ENCODE measurements at regions not wholly inside any gene's neighbourhood (a gene's known extent, or its start where the extent isn't known, plus 50 kb on each side); places are given as distances from the start of the nearest gene placed in this dataset.

- no peak for TF ChIP-seq JUN (IDR thresholded peaks at IDR 0.05; ENCODE audit: borderline replicate concordance, insufficient read depth, insufficient read length, low read depth)
- TF ChIP-seq, protein P1, sequence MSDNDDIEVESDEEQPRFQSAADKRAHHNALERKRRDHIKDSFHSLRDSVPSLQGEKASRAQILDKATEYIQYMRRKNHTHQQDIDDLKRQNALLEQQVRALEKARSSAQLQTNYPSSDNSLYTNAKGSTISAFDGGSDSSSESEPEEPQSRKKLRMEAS (IDR thresholded peaks at IDR 0.05; ENCODE audit: insufficient read depth, insufficient read length) = no peak
Measured at GRCh38 chr2:156930423-156930822, 327.1 kb upstream of the GALNT5 start.

Measured in endothelial cell of umbilical vein (primary cell).